ENCODE measurements at regions not wholly inside any gene's neighbourhood (a gene's known extent, or its start where the extent isn't known, plus 50 kb on each side); places are given as distances from the start of the nearest gene placed in this dataset.

DNA sequence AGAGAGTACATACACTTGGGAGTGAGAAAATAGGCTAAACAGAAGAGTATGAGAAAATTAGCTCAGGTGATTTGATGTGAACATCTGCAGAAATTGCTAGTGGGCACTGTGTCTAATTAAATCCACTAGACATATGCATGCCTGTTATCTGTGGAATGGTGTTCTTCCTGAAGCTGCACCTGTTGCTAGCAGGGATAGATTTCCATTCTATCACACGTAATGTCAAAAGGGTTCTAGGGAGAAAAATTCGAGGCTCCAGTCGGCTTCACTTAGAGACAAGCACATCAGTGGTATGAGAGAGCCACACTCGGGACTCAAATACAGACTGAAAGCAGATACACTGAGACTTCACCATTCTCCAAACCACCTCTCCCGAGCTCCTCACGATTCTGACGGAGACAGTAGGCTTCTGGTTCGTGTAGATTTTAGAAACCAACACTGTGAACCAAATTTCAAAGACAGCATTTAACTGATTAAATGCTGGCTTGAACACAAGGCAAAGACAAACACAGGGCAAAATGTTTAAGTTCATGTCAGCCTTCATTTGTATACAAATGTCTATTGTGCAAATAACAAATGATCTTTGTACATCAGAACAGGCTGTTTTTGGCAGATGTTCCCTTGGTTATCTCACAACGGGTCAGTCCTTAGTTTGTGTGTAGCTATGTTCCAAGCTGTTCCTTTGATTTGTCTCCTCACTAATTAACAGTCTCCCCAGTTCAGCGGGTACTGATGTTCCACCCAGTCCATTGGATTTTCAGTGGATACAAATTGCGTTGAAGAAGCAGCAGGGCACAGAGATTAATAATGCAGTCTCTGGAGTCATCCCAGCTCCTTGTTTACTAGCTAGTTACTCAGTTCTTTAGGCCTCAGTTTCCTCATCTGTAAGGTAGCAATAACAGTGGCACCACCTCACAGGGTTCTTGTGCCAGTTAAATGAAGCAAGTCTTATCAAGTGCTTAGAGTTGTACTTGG is 131.0 kb upstream of the IFNGR1 start:
- Histone ChIP-seq H3K27me3 (ENCODE audit: control insufficient read depth, insufficient read depth, low read length) (no peaks in the 10 kb centered on the region), H3K4me3 (ENCODE audit: low read length) (no peak overlapping the region), H3K9me3 (ENCODE audit: control insufficient read depth, low read length) (no peaks in the 10 kb centered on the region), H3K36me3 (ENCODE audit: control insufficient read depth, insufficient read depth, low read length) (no peaks in the 10 kb centered on the region), H3K9ac (ENCODE audit: low read length) (no peak overlapping the region), H3K4me1 (ENCODE audit: control insufficient read depth, insufficient read depth, low read length) (no peaks in the 10 kb centered on the region)

DNA sequence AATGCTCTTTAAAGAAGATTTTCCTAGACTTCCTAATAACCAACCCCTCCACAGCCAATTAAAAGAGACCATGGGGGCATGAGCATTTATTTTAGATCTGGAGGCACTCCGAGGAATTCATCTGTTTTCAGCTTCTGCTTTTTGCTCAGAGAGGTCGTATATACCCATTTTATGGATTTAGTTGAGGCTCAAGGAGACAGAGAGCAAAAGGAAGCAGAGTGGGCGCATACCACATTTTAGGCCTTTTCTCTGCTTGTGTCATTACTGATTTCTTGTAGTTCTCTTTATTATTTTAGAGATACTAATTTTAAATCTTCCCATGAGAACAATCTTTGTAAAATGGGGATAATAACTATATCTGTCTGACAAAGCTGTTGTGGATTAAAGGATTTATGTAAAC is 129.6 kb upstream of the IFNGR1 start:
- no peaks in the 10 kb centered on the region for H3K27me3 ChIP-seq (ENCODE audit: control insufficient read depth, insufficient read depth, low read length)
- no peaks in the 10 kb centered on the region for H3K9me3 ChIP-seq (ENCODE audit: control insufficient read depth, low read length)

DNA sequence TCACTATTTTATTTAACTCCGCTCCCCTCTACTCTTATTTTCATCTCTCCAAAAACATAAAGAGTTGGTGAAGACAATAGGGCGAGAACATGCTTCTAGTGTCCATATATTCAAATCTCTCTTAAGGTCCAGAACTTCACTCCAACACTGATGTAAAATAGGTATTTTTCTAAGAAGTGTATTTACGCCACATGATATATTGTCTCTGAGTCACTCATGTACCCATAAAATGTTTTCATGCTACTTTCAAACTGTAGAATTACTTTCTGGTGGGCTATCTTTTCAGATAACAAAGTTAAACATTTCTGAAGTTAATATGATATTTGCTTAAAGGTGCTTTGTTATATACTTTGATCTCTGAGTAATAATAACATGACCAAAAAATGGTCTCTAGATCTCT is 124.1 kb upstream of the IFNGR1 start:
- peaks cover 7% of the 10 kb centered on the region for H3K4me1 ChIP-seq (ENCODE audit: control insufficient read depth, insufficient read depth, low read length)
- H3K27me3 ChIP-seq (ENCODE audit: control insufficient read depth, insufficient read depth, low read length), result peaks cover 4% of the 10 kb centered on the region
- no peaks in the 10 kb centered on the region for H3K9me3 ChIP-seq (ENCODE audit: control insufficient read depth, low read length)
- H3K9ac ChIP-seq (ENCODE audit: low read length), result no peak overlapping the region
- H3K36me3 ChIP-seq (ENCODE audit: control insufficient read depth, insufficient read depth, low read length), result no peaks in the 10 kb centered on the region
- peak overlapping the region; percentile 27 for H3K4me3 ChIP-seq (ENCODE audit: low read length)

More for the DNA sequence above, 129.6 kb upstream of the IFNGR1 start:
- Histone ChIP-seq H3K9ac (ENCODE audit: low read length) (no peak overlapping the region), H3K36me3 (ENCODE audit: control insufficient read depth, insufficient read depth, low read length) (no peaks in the 10 kb centered on the region), H3K4me3 (ENCODE audit: low read length) (no peak overlapping the region), H3K4me1 (ENCODE audit: control insufficient read depth, insufficient read depth, low read length) (no peaks in the 10 kb centered on the region)

DNA sequence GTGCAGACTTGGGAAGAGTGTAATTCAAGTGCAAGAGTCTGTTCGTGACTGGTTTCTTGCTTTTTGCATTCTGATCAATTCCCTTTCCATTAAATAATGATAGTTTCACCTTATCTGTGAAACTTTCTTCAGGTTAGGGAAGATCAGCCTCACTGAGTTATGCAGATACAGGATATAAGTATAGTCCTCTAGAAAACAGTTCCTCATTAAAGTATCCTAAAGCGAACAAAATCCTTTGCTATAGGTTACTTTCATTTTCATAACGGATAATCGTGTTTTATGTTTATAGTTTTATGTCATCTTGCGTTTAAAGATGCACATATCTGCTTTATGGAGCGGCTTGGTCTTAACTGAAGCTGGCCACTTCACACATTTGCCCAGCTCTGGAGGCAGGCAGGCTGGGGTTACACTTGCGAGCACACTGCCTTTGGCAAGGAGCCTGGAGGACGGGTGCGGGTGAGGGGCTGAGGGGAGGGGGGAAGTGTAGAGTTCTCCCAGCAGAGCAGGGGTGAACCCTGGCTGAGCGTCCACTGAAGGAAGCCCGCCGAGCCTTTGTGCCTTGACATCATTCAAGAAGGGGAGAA is 123.5 kb upstream of the IFNGR1 start:
- H3K27me3 ChIP-seq (ENCODE audit: control insufficient read depth, insufficient read depth, low read length), result peaks cover 4% of the 10 kb centered on the region
- no peaks in the 10 kb centered on the region for H3K9me3 ChIP-seq (ENCODE audit: control insufficient read depth, low read length)
- H3K36me3 ChIP-seq (ENCODE audit: control insufficient read depth, insufficient read depth, low read length), result no peaks in the 10 kb centered on the region
- peaks cover 7% of the 10 kb centered on the region for H3K4me1 ChIP-seq (ENCODE audit: control insufficient read depth, insufficient read depth, low read length)
- H3K4me3 ChIP-seq (ENCODE audit: low read length), result peak overlapping the region; percentile 27
- H3K9ac ChIP-seq (ENCODE audit: low read length), result peak overlapping the region; percentile 24

DNA sequence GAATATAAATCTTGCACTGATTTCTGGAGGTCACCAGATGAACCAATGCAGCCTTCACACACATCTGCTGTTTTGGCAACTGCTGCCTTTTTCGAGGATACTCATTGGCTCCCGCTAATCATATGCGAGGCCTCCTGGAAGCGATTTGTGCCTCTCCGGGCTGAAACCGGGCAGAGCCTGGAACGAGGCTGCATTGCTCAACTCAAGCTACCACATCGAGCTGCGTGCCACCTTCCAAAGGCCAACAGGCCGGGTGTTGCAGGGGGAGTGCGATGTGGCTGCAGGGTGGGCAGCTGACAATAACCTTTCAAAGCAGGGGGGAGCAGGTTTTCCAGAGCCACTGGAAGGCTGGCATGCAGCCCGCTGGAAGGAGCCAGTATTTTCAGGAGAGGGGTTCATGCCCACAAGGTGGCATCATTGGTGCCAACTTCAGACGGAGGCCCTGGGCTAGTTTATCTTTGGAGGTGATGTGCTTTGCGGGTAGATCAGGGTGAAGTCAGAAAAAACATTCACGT is 122.6 kb upstream of the IFNGR1 start:
- no peaks in the 10 kb centered on the region for H3K36me3 ChIP-seq (ENCODE audit: control insufficient read depth, insufficient read depth, low read length)
- H3K9ac ChIP-seq (ENCODE audit: low read length), result no peak overlapping the region
- H3K27me3 ChIP-seq (ENCODE audit: control insufficient read depth, insufficient read depth, low read length), result peaks cover 4% of the 10 kb centered on the region
- no peaks in the 10 kb centered on the region for H3K9me3 ChIP-seq (ENCODE audit: control insufficient read depth, low read length)
- peaks cover 7% of the 10 kb centered on the region for H3K4me1 ChIP-seq (ENCODE audit: control insufficient read depth, insufficient read depth, low read length)
- H3K4me3 ChIP-seq (ENCODE audit: low read length), result no peak overlapping the region

DNA sequence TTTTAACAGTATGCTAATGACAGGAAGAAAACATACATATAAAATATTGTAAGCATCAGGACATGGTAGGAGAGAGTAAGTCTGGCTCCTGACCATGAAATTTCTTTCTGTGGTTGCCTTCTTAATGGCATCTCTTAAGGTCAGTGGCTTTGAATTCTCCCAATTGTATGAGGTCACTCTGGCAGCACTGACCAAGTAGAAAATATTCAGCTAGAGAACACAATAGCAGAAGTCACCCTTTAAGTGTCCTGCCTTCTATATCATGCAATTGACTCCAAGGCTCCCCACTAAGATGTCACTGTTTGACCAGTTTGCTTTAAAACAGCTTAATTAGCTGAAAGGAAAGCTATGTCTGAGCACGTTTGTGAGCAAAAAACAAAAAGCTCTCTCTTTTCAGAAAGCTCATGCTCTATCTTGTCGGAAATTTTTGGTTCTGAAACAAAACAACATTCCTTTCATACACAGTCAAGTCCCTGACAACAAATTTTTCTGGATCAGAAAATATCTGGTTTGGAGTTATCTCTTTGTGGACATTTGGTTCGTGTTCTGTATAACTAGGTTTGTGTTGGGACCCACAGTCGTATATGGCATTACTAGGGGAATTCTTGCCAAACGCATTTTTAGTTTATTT is 120.9 kb upstream of the IFNGR1 start:
- H3K4me3 ChIP-seq (ENCODE audit: low read length), result no peak overlapping the region
- H3K4me1 ChIP-seq (ENCODE audit: control insufficient read depth, insufficient read depth, low read length), result peaks cover 7% of the 10 kb centered on the region

DNA sequence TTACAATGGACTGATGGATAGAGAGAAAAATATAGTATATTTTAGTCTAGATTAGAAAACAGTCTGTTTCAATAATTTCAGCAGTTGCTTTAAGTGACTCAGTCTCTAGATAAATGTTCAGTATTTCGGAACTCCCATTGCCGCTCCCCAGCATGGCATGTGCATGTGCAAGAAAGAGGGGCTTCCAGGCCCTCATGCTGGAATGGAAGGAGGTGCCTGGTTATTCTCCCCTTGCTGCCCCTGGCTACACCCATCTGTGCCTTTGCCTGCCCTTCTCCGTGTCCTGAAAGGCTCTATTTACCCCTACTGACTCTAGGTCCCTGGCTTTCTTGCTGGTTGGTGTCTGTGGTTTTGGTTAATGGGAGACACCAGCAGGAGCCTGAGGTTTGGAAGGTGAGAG is 115.7 kb upstream of the IFNGR1 start:
- H3K27me3 ChIP-seq (ENCODE audit: control insufficient read depth, insufficient read depth, low read length), result peaks cover under 1% of the 10 kb centered on the region

More for the DNA sequence above, 120.9 kb upstream of the IFNGR1 start:
- Histone ChIP-seq H3K9ac (ENCODE audit: low read length) (no peak overlapping the region), H3K27me3 (ENCODE audit: control insufficient read depth, insufficient read depth, low read length) (peaks cover 4% of the 10 kb centered on the region), H3K36me3 (ENCODE audit: control insufficient read depth, insufficient read depth, low read length) (no peaks in the 10 kb centered on the region), H3K9me3 (ENCODE audit: control insufficient read depth, low read length) (no peaks in the 10 kb centered on the region)

DNA sequence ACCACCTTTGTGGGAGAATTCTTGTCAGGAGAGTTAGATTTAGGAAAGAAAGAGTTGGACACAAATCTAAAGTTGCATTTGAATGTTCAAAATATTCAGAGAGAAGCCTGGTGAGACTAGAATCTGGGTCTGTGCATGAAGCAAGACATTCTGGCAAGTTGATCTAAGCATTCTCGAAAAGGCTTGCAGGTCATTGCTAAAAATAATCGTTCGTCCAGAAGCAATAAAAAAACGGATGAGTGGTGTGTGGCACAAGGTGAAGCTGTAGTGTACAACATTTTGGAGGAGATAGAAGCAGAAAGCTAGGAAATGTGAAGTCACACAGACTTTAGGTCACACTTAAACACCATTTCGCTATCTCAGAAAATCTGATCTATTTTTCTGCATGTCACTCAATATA is 114.9 kb upstream of the IFNGR1 start:
- Histone ChIP-seq H3K4me3 (ENCODE audit: low read length) (no peak overlapping the region), H3K9ac (ENCODE audit: low read length) (no peak overlapping the region), H3K36me3 (ENCODE audit: control insufficient read depth, insufficient read depth, low read length) (no peaks in the 10 kb centered on the region), H3K27me3 (ENCODE audit: control insufficient read depth, insufficient read depth, low read length) (no peaks in the 10 kb centered on the region), H3K9me3 (ENCODE audit: control insufficient read depth, low read length) (no peaks in the 10 kb centered on the region), H3K4me1 (ENCODE audit: control insufficient read depth, insufficient read depth, low read length) (no peaks in the 10 kb centered on the region)

More for the DNA sequence above, 115.7 kb upstream of the IFNGR1 start:
- no peak overlapping the region for H3K9ac ChIP-seq (ENCODE audit: low read length)
- no peak overlapping the region for H3K4me3 ChIP-seq (ENCODE audit: low read length)
- H3K9me3 ChIP-seq (ENCODE audit: control insufficient read depth, low read length), result no peaks in the 10 kb centered on the region
- no peaks in the 10 kb centered on the region for H3K4me1 ChIP-seq (ENCODE audit: control insufficient read depth, insufficient read depth, low read length)
- no peaks in the 10 kb centered on the region for H3K36me3 ChIP-seq (ENCODE audit: control insufficient read depth, insufficient read depth, low read length)

DNA sequence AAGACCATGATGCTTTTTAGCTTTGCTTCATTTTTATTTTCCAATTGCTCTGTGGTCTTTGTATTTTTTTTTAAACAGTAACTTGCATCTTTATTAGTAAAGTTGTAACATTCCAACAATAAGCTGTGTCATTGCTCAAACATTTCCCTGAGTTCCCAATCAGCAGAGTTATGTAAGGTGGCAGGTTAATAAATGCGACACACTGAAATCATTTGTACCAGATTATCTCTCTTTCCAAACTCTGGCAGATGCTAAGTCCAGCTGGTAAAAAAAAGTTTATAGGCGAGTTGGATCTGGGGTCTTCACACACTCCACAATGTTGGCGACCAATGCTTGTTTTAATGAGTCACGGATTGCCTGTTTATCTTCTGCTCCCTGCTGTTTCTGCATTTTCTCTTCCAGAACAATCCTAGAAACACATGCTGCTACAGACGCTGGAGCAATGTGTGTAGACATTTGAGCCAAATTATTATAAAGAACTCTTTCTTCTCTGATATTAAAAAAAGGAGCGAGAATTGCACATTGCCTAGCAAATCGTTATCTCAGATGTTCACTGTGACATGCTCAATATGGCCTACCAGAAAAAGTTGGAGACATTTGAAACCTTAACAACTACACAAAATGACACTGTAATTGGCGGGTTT is 113.6 kb upstream of the IFNGR1 start:
- no peaks in the 10 kb centered on the region for H3K27me3 ChIP-seq (ENCODE audit: control insufficient read depth, insufficient read depth, low read length)
- no peak overlapping the region for H3K4me3 ChIP-seq (ENCODE audit: low read length)
- H3K4me1 ChIP-seq (ENCODE audit: control insufficient read depth, insufficient read depth, low read length), result no peaks in the 10 kb centered on the region
- no peaks in the 10 kb centered on the region for H3K9me3 ChIP-seq (ENCODE audit: control insufficient read depth, low read length)
- no peaks in the 10 kb centered on the region for H3K36me3 ChIP-seq (ENCODE audit: control insufficient read depth, insufficient read depth, low read length)
- no peak overlapping the region for H3K9ac ChIP-seq (ENCODE audit: low read length)

DNA sequence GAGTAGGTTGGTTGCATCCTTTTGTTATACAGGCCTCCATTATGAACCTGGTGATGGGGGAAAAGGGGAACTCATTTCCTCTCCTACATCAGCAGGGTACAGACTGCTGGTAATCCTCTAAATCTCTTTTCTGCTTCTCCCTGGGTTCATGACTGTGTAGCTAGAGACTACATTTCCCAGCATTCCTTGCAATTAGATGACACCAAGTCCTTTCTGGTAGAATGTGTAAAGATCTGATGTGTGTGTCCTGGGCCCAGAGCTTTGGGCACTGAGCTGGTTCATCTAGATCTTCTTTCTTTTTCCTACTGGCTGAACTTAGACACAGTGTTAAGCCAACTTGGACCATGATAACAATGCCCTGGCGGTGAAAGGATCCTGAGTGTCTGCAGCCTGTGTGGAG is 104.7 kb upstream of the IFNGR1 start:
- Histone ChIP-seq H3K9ac (ENCODE audit: low read length) (no peak overlapping the region), H3K27me3 (ENCODE audit: control insufficient read depth, insufficient read depth, low read length) (peaks cover 5% of the 10 kb centered on the region), H3K36me3 (ENCODE audit: control insufficient read depth, insufficient read depth, low read length) (no peaks in the 10 kb centered on the region), H3K4me3 (ENCODE audit: low read length) (no peak overlapping the region), H3K4me1 (ENCODE audit: control insufficient read depth, insufficient read depth, low read length) (no peaks in the 10 kb centered on the region), H3K9me3 (ENCODE audit: control insufficient read depth, low read length) (no peaks in the 10 kb centered on the region)

DNA sequence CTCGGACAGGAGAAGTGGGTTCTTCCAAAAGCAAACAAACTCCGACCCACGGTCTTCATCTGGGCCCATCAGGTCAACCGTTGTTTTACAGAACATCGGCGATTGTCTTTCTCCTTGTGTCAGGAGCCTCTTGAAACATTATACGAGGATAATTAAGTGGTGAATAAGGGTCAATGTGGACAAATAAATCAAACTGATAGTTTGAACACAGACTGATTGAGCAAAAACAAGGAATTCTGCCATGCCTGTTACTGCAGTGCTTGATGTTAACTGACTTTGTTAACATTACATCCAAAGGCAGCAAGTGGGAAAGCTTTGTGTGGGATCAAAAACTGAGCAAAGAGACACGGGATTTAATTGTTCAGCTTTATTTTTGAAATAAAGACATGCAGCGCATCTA is 101.1 kb upstream of the IFNGR1 start:
- Histone ChIP-seq H3K9me3 (ENCODE audit: control insufficient read depth, low read length) (no peaks in the 10 kb centered on the region), H3K27me3 (ENCODE audit: control insufficient read depth, insufficient read depth, low read length) (peaks cover 10% of the 10 kb centered on the region), H3K4me3 (ENCODE audit: low read length) (no peak overlapping the region), H3K9ac (ENCODE audit: low read length) (no peak overlapping the region), H3K4me1 (ENCODE audit: control insufficient read depth, insufficient read depth, low read length) (no peaks in the 10 kb centered on the region), H3K36me3 (ENCODE audit: control insufficient read depth, insufficient read depth, low read length) (no peaks in the 10 kb centered on the region)

All from mucosa of stomach (tissue), 1 donor.